DOHH2 (cell line): ENCODE measurements at regions not wholly inside any gene's neighbourhood (a gene's known extent, or its start where the extent isn't known, plus 50 kb on each side); places are given as distances from the start of the nearest gene placed in this dataset.

ENCODE experiments used
- H3F3A ChIP-seq: fragments of 200-600 bp; sonication (generic), shearing (Covaris generic); 2 replicates; pipeline ENCODE4 v1.6.0; 2016; ENCODE audit warnings: antibody characterized with exemption, mild to moderate bottlenecking; ENCODE audit not compliant: control insufficient read depth, insufficient read depth
- H3K27ac ChIP-seq: fragments of 200-600 bp; sonication (generic); 2 replicates; pipeline ENCODE4 v1.5.1; 2014; ENCODE audit warnings: low read depth, mild to moderate bottlenecking, low read length, moderate library complexity
- H3K27me3 ChIP-seq: fragments of 200-600 bp; sonication (generic); 2 replicates; pipeline ENCODE4 v1.6.1; 2014; ENCODE audit warnings: mild to moderate bottlenecking, low read length, mixed read lengths; ENCODE audit not compliant: control insufficient read depth
- H3K36me3 ChIP-seq: fragments of 200-600 bp; sonication (generic); 2 replicates; pipeline ENCODE4 v1.6.1; 2014; ENCODE audit warnings: mild to moderate bottlenecking, low read length, moderate library complexity, mixed read lengths; ENCODE audit not compliant: control insufficient read depth
- H3K4me1 ChIP-seq: fragments of 200-600 bp; sonication (generic); 2 replicates; pipeline ENCODE4 v1.6.1; 2014; ENCODE audit warnings: mild to moderate bottlenecking, low read length, mixed read lengths; ENCODE audit not compliant: control insufficient read depth
- H3K4me2 ChIP-seq: fragments of 200-600 bp; sonication (generic); 2 replicates; pipeline ENCODE4 v1.6.0; 2014; ENCODE audit warnings: mild to moderate bottlenecking, low read length, moderate library complexity
- H3K4me3 ChIP-seq: fragments of 200-600 bp; sonication (generic); 2 replicates; pipeline ENCODE4 v1.5.1; 2014; ENCODE audit warnings: mild to moderate bottlenecking, low read length, mixed read lengths
- H3K79me2 ChIP-seq: fragments of 200-600 bp; sonication (generic); 2 replicates; pipeline ENCODE4 v1.6.1; 2014; ENCODE audit warnings: mild to moderate bottlenecking, low read length, mixed read lengths; ENCODE audit not compliant: control insufficient read depth
- H3K9me2 ChIP-seq: fragments of 200-600 bp; sonication (generic); replicated peaks from 2 replicates; pipeline ENCODE4 v1.6.1; 2014; ENCODE audit warnings: mild to moderate bottlenecking, low read length, mixed read lengths; ENCODE audit not compliant: control insufficient read depth
- H3K9me3 ChIP-seq: fragments of 200-600 bp; sonication (generic); 2 replicates; pipeline ENCODE4 v1.6.1; 2014; ENCODE audit warnings: antibody characterized with exemption, low read length, mixed read lengths; ENCODE audit not compliant: control insufficient read depth, insufficient read depth
- H4K20me1 ChIP-seq: fragments of 200-600 bp; sonication (generic); 2 replicates; pipeline ENCODE4 v1.6.0; 2014; ENCODE audit warnings: low read depth, mild to moderate bottlenecking, antibody characterized with exemption, low read length, moderate library complexity; ENCODE audit not compliant: control insufficient read depth, insufficient read depth
- EZH2phosphoT487 ChIP-seq: fragments of 200-600 bp; sonication (generic); IDR thresholded peaks from 2 replicates; pipeline ENCODE4 v1.6.1; 2017; ENCODE audit warnings: borderline replicate concordance, mild to moderate bottlenecking, antibody characterized with exemption, low read length, moderate library complexity, mixed read lengths
- TF ChIP-seq, protein P1 (sequence below): fragments of 200-600 bp; sonication (generic); IDR thresholded peaks from one replicate; pipeline ENCODE4 v1.5.1; 2014; ENCODE audit warnings: antibody characterized with exemption, mild to moderate bottlenecking, low read depth, low read length; ENCODE audit not compliant: poor library complexity, severe bottlenecking

DNA sequence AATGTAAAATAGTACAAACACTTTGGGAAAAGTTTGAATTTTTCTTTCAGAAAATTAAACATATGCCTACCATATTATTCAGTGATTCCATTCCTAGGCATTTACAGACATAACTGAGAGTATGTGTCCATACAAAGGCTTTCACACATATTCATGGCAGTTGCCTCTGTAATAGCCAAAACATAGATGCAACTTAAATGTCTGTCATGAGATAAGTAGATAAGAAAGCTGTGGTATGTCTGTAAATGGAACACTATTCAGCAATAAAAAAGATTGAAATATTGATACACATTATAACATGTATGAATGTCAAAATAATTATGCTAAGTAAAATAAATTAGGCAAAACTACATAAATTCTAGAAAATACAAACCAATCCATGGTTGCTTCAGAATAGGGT, 964.5 kb upstream of the MBL2 start:
- Histone ChIP-seq H3K27ac (no peak overlapping the region), H4K20me1 (no peaks in the 10 kb centered on the region), H3K27me3 (no peaks in the 10 kb centered on the region), H3K9me2 (no peaks in the 10 kb centered on the region), H3K4me2 (no peak overlapping the region), H3K4me3 (no peak overlapping the region), H3K4me1 (no peaks in the 10 kb centered on the region), H3F3A (no peaks in the 10 kb centered on the region), H3K79me2 (no peaks in the 10 kb centered on the region), H3K36me3 (no peaks in the 10 kb centered on the region), H3K9me3 (no peaks in the 10 kb centered on the region)
- no peak for TF ChIP-seq EZH2phosphoT487
- TF ChIP-seq, protein P1, sequence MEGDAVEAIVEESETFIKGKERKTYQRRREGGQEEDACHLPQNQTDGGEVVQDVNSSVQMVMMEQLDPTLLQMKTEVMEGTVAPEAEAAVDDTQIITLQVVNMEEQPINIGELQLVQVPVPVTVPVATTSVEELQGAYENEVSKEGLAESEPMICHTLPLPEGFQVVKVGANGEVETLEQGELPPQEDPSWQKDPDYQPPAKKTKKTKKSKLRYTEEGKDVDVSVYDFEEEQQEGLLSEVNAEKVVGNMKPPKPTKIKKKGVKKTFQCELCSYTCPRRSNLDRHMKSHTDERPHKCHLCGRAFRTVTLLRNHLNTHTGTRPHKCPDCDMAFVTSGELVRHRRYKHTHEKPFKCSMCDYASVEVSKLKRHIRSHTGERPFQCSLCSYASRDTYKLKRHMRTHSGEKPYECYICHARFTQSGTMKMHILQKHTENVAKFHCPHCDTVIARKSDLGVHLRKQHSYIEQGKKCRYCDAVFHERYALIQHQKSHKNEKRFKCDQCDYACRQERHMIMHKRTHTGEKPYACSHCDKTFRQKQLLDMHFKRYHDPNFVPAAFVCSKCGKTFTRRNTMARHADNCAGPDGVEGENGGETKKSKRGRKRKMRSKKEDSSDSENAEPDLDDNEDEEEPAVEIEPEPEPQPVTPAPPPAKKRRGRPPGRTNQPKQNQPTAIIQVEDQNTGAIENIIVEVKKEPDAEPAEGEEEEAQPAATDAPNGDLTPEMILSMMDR: no peak

DNA sequence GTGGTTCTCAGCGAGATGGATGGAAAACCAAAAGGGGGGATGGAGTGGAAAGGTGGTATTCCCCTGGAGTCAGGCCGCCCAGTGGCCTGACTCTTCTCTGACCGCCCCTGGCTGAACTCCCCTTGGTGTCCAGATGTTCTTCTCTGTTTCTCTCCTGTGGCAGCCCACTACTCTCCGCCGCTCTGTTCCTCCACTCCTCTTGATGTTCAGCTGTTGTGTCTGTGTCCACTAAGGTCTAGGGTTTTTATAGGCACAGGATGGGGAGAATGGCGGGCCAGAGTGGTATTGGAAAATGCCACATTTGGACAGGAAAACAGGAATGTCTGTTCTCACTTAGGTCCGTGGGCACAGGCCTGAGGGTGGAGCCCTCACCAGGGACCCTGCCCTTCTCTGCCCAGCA, 954.3 kb upstream of the MBL2 start:
- Histone ChIP-seq H3K4me1 (no peaks in the 10 kb centered on the region), H3K27ac (no peak overlapping the region), H3K4me3 (no peak overlapping the region), H3K9me2 (no peaks in the 10 kb centered on the region), H3K4me2 (no peak overlapping the region), H4K20me1 (no peaks in the 10 kb centered on the region), H3F3A (no peaks in the 10 kb centered on the region), H3K27me3 (no peaks in the 10 kb centered on the region), H3K9me3 (no peaks in the 10 kb centered on the region), H3K36me3 (no peaks in the 10 kb centered on the region), H3K79me2 (no peaks in the 10 kb centered on the region)
- TF ChIP-seq EZH2phosphoT487: no peak
- TF ChIP-seq, protein P1: no peak

DNA sequence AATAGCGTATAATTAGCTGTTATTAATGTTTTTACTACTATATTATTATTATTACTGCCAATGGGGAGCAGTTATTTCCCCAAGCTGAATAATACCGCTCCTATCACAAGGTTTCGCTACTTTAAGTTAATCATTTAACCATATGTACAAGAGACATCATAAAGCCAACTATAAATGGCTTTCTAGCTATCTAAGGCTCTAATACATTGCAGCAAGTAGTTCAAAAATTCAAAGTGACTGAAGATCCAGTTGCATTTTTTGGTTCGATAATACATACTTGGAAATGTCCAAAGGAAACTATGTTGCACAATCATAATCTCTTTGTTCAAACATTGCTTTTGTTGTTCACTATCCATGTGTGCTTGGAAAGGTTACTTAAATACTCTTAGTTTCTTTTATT, 952.0 kb upstream of the MBL2 start:
- H3K79me2 ChIP-seq: no peaks in the 10 kb centered on the region
- H3K4me1 ChIP-seq: no peaks in the 10 kb centered on the region
- no peak overlapping the region for H3K4me2 ChIP-seq
- no peaks in the 10 kb centered on the region for H3K27me3 ChIP-seq
- H3K4me3 ChIP-seq: no peak overlapping the region
- H3K9me2 ChIP-seq: no peaks in the 10 kb centered on the region
- no peaks in the 10 kb centered on the region for H4K20me1 ChIP-seq
- no peaks in the 10 kb centered on the region for H3K9me3 ChIP-seq
- no peaks in the 10 kb centered on the region for H3F3A ChIP-seq
- TF ChIP-seq, protein P1: no peak
- no peak for TF ChIP-seq EZH2phosphoT487
- no peak overlapping the region for H3K27ac ChIP-seq
- H3K36me3 ChIP-seq: no peaks in the 10 kb centered on the region

DNA sequence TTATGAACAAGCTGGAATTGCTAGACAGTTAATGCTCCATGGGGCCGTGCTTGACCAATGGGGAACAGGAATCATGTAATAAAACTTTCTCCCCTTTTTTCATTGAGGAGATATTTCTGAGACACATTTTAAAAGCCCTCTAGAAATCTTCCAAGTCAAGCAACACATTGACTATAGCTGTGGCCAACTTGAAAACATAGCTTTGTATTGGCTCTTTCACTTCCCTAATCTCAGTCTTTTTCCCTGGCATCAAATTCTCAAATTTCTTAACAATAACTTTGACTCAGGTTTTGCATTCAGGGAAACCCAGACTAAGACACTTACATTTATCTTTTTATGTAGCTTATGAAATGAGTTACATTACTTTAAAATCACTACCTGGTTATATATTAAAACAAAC, 947.1 kb upstream of the MBL2 start:
- no peaks in the 10 kb centered on the region for H3F3A ChIP-seq
- H3K9me3 ChIP-seq: no peaks in the 10 kb centered on the region
- TF ChIP-seq EZH2phosphoT487: no peak
- TF ChIP-seq, protein P1: no peak
- no peaks in the 10 kb centered on the region for H3K36me3 ChIP-seq
- H3K4me2 ChIP-seq: no peak overlapping the region
- no peaks in the 10 kb centered on the region for H3K27me3 ChIP-seq
- H4K20me1 ChIP-seq: no peaks in the 10 kb centered on the region
- H3K27ac ChIP-seq: no peak overlapping the region
- no peak overlapping the region for H3K4me3 ChIP-seq
- no peaks in the 10 kb centered on the region for H3K4me1 ChIP-seq
- no peaks in the 10 kb centered on the region for H3K79me2 ChIP-seq
- no peaks in the 10 kb centered on the region for H3K9me2 ChIP-seq
